ENCODE measurements at regions not wholly inside any gene's neighbourhood (a gene's known extent, or its start where the extent isn't known, plus 50 kb on each side); places are given as distances from the start of the nearest gene placed in this dataset.

DNA sequence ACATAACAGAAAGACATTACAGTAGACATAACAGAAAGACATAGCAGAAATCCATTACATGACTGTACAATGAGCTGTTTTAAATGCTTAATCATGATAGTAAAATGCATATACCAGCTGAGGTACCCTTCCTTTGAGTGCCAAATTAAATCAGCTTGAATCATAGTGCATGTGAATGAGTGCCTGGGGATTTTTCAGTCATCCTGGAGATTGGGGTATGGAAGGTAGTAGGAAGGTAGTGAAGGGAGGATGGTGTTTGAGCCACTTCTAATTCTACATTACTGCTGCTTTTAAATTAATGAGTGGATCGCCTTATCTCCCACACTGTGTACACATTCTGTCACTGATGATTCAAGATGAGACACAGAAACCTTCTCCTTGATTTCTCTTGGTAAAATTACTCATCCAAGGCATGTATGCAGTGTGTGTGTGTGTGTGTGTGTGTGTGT is 534.2 kb downstream of the LRFN5 start:
- no peak for DNase-seq

DNA sequence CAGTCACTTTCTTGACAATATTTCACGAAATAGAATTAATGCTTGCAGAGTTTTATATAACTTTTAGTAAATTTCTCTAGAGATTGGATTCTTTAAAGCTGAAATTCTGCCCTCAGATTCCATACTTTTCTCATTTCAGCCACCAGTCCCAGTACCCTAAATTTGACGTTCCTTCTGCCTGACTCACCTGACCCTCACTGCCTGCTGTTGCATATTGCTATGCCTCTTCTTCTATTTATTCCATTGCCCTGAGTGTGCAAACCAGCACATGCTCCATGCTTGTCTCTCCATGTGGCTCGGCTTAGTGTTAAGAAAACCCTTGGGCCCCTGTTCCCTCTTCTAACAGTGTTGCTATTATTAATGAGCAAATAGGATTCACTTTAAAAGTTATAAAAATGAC is 533.3 kb downstream of the LRFN5 start:
- DNase-seq, result no peak

DNA sequence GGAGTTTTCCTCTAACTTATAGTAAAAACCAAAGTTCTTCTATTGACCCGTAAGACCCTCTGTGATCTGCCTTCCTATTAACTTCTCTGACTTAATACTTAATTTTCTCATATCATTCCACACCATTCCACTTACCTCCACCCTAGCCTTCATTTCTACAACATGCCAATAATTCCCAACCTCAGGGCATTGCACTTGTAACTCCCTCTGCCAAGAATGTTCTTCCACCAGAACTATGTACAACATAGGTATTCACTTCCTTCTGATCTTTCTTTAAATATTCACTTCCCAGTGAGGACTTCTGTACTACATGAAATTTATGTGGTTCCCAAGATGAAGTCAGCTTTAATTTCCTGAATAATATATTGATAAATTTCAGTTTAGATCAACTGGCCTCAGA is 531.7 kb downstream of the LRFN5 start:
- DNase-seq, result no peak

DNA sequence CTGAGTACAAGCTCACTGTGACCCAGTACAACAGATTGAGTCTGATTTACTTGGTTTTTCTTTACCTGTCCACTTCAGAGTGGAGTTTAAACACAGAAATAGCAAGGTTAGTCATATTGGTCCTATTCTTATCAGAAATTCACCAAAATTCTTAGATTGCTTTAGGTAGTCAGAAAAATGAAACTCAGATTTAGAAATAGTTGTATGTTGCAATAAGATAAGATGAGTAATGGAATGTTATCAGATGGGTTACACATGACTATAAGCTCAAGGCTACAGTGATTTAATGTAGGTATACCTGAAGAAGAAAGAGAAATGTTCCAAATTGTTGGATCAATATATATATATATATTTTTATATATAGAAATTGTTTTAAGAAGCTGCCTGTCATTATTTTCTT is 524.1 kb downstream of the LRFN5 start:
- DNase-seq, result no peak

DNA sequence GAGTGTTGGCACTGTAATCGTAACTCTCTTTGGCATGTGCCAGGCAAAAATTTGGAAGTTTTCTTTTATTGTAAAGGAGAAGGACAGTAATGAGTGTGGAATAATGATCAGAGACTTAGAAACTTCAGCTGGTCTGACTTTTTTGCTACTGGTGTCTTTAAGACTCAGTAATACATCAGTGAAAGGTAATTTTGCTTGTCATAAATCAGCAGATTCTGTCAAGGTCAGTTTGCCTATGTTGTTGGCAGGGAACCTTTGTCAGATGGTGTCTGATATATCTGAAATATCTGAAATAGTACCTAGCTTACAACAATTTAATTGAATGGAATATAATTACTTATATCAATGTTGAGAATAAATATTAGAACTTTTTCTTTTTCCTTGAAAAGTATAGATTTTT is 516.9 kb downstream of the LRFN5 start:
- no peak for DNase-seq

DNA sequence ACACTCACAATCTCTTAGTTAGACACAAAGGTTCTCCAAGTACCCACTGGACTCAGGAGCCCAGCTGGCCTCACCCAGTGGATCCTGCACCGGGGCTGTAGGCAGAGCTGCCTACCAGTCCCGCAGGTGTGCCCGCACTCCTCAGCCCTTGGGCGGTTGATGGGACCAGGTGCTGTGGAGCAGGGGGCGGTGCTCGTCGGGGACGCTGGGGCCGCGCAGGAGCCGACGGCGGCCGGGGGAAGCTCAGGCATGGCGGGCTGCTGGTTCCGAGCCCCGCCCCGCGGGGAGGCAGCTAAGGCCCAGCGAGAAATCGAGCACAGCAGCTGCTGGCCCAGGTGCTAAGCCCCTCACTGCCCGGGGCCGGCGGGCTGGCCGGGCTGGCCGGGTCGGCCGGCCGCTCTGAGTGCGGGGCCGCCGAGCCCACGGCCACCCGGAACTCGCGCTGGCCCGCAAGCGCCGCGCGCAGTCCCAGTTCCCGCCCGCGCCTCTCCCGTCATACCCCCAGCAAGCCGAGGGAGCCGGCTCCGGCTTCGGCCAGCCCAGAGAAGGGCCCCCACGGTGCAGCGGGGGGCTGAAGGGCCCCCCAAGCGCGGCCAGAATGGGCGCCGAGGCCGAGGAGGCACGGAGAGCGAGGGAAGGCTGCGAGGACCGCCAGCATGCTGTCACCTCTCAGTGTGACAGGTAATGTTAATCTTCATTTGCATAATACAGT is 506.8 kb downstream of the LRFN5 start:
- DNase-seq, result no peak

DNA sequence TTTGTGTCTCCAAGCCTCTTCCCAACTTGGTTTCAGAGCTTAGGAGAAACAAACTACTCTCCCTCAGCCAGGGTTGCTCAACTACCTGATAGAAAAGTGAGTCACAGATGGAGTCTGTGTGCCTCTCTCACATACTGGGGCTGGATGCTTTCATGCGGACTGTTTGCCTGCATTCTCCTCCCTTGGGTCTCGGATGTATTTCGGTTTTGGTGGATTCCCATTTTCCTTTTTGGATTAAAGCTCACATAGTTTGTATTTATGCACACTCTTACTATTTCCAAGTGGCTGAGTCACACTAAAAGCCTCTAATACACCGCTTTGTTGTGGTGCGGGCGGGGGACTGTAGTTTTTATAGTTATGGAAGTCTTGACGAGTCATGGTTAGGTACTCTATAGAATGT is 505.4 kb downstream of the LRFN5 start:
- no peak for DNase-seq

DNA sequence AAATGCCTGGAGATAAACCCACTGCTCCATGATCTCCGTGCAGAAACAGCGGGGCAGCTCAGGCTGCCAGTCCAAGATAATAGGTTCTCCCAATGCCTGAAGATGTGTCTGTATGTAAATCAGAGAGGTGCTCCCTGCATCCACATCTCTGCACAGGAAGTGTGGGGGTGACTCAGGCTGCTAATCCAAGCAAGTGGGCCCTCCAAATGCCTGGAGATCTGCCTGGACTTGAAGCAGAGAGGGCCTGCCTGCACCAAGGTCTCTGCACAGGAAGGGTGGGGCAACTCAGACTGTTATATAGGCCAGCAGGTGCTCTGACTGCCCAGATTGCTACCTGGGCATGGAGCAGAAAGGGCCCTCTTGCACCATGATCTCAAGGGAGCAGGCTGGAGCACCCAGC is 504.7 kb downstream of the LRFN5 start:
- DNase-seq, result no peak

DNA sequence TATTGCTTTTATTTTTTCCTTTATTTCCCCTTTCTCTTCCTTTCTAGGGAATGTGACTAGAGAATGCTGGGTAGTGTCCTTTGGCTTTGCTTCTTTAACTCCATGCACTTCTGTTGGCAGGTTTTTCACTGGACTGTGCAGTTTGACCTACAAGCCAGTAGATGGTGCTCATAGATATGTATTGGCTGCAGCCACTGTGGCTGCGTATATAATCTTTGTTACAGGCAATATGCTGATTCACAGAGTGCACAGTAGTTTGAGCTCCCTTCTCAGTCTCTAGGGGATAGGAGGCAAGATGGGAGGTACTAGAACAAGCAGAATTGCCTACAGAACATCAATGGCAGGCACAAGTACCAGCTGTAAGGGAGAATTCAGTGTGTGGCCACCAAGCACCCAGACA is 503.5 kb downstream of the LRFN5 start:
- no peak for DNase-seq

DNA sequence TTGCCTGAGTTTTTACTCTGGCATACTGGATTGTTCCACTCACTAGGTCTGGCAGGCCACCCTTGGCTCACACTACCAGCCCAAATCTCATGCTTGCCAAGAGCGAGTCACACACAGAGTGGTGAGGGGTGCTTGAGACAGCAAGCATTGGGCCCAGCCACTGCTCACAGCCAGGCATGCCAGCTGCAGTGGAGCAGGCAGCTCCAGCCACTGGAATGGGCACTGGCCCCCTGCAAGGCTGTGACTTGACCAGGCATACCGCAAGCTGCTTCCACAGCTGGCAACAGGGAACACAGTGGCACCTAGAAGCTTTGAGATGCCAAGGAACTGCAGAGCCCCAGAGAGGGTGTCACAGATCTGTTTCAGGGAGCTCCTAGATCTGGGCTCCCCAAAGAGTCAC is 488.5 kb downstream of the LRFN5 start:
- no peak for DNase-seq

DNA sequence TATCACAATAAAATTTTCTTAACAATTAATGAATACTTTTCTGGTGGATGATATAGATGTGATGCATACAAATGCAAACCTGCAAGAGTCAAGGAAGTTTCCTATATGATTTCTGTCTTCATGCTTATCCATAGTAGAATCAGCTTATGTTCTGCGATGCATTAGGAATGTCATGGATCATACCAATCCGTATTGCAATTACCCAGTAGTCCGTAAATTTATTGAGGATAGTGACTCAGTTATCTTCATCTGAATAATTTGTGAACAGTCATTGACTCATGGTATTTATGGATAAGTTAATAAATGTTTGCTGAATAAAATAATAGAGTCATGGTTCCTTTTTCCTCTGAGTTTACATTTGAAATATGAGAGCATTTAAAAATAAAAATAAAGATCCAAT is 483.4 kb downstream of the LRFN5 start:
- DNase-seq, result no peak

DNA sequence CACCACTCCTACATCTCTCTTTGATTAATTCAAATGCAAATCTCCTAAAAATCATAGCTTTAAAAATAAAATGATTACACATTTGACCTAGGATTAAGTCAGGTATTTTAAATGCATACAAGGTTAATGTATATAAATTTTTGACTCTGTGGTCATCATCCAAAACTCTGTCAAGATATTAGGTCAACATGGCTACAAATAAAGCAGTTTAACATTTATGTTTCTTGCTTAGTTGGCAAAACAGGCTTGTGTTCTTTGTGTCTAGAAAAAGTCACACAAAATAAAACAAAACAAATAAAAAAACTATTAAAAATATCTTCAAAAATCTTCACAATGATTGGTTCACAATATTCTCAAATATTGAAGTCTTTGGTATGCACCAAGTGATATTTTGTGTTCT is 473.2 kb downstream of the LRFN5 start:
- no peak for DNase-seq

DNA sequence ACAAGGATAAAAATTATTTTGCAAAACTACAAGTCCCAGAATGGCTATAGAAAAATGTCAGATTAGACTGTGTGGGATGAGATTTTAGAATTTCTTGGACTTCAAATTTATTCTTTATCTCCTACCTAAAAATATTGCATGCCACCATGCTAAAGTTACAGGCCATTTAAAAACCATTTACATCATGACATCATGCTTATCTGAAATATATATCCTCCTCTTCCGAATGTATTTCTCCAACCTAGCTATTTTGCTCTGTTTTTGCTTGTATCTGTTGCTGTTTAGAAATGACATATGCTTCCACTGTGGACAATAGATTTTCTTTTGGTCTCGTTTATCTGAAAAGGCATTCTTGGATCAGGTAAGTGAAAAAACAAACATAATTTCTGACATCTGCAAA is 471.7 kb downstream of the LRFN5 start:
- DNase-seq, result no peak

DNA sequence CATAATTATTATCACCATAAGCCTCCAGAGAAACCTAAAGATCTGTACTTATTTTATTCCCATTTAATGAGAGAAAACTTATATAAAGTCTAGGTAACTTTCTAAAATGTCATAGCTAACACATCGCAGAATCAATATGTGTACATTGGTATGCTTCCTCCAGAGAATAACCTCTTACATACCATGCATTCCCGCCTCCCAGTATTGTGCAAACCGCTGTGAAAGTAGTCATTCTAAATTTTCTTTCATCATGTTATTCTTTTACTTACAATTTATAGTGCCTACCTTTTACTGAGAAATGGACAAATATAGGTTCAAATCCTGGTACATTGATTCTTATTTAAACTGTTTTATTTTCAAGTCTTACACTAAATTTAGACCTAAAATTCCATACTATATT is 463.4 kb downstream of the LRFN5 start:
- no peak for DNase-seq

DNA sequence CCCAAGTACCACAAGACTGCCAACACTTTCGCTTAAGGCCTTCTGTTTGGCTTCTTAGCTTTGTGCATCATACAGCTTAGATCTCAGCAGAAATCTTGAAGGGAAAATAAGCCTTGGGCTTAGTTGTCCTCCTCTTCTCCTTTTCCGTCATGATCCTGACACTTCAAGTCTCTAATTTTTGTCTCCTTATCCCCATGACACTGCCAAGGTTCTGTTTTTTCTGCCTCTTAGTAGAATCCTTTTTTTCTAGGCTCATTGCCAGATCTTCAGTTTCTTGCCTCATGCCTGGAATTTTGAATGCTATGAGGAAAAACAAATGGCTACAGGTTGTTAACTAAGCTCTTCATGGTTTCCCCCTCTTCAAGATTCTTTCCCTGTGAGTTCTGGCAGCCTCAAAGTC is 450.4 kb downstream of the LRFN5 start:
- DNase-seq, result no peak

DNA sequence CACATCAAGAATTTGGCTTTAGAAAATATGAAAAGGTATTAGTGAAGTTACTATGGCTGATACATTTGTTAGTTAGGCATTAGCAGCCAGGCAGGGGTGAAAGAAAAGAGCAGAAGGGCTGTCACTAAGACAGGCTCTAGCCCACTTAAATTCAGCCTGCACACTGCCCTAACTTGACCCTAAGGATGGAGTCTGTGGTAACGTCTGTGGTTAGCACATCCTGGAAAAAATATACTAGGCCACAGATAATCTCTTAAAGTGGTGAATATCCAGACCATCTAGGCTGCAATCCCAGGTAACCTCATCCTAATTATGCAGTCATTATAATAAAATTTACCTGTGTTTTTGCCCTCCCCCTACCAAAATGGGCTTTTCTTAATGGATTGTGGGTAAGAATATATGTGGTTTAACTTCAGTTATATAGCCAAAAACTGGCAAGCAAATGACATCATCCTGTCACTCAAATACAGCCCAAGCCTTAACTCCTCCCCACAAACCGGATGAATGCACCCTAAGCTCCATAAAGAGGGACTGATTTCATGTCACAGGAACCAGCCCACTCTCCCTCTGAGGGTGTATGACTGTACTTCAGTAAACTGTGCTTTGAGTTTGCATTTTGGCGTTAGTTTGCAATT is 440.9 kb downstream of the LRFN5 start:
- DNase-seq, result no peak

DNA sequence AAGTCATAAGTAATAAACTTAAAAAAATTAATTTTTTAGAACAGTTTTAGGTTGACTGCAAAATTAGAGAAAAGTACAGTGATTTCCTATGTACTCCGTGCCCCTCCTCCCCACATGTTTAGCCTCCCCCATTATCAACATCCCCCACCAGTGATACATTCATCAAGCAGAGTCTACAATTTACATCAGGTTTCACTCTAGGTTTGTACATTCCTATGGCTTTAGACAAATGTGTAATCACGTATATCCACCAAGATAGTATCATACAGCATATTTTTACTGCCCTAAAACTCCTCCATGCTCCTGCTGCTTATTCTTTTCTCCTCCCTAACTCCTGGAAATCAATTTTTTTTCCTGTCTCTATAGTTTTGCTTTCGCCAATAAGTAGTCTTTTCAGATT is 438.7 kb downstream of the LRFN5 start:
- DNase-seq, result no peak

DNA sequence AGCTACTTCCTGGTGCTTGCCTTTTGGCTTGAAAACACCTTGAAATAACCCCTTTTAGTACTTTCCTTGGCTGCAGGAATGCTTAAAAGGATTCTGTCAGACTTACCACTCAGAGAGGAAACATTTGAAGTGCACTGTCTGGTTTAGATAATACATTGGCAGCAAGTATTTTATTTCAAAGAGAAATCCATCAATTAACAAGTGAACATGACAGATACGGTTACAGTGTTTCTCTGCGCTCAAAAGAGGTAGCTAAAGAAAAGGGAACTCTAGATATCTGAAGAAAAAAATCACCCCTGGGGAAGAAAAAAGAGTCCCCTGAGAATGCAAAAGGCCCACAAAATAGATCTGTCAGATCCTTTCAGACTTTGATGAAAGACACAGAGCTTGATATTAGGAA is 421.9 kb downstream of the LRFN5 start:
- no peak for DNase-seq

DNA sequence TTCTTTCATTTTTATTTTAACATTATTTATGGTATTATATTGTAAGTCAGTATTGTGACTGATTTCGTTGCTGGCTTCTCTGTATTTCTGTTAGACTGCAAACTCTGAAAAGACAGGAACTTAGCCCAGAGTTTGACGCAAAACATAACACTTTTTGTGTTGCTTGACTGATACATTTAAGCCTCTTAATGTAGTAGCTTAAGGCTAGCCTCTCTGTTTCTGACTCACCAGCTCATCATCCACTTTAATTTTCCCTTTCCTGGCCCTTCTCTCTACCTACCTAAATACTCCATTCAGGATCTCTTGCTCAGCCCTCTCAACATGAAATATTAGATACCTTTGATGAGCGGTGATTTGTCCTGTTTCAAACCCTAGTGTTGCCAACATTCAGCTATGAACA is 420.6 kb downstream of the LRFN5 start:
- DNase-seq, result no peak

DNA sequence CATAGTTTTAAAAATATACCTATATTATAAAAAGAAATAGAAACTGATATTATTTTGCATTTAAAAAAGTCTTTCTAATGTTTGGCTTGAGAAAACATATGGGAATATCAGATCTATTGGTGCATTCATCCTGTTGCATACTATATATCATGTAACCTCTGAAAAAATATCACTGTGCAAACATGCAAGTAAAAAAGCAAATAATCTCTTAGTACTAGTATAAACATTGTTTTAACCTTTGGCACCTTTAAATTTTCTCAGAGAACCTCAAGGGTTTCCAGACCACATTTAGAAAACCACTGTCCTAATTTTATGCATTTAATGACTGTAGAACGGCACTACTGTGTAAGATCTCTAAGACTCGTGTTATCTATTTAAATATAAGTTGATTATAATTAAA is 416.8 kb downstream of the LRFN5 start:
- no peak for DNase-seq

DNA sequence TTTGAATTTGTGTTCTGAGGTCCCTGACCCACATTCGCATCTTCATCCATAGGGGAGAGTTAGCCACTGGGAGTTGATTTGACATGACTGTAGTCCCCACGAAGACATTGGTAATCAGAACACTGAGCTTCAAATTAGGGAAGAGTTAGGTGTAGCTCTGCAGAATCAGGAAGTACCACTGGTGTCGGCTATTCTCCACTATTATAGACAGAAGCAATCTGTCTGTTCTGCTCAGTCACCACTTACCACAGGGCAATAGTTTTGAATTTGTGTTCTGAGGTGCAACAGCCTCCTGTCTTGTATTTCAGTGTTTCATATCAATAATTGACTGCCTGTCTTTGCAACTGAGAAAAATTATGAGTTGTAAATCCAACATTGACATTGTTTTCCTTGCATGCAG is 407.6 kb downstream of the LRFN5 start:
- no peak for DNase-seq

DNA sequence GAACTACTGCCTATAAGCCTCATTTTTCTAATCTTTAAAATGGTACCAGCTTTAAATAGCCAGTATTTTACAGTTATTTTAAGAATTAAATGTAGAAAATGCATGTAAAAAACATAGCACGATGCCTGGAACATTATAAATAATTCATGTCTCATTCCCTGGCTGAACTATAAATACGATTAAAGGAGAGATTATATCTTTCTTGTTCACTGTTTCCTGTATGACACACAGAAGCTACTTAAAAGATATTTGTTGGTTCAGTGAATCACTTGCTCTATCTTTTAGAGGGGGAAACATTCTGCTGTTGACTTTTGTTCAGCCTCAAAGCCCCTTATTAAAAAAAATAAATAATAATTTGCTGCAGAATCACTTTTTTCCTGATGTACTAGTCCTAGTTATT is 406.9 kb downstream of the LRFN5 start:
- no peak for DNase-seq

DNA sequence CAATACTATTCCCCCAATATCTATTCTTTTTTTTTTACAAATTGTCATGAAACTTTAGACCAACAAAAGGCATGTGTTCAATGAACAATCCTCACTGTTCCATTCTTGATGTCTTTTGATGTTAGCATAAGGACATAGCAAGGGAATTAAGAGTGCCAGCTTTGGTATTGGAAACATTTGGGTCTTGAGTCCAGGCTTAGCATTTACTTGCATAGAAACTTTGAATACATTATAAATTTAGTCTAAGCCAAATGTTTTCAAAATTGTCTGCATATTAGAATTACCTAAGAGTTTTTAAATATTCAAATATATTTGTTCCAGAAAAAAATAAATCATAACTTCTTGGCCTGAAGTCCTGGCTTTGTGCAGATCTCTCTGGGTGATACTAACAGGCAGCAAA is 406.5 kb downstream of the LRFN5 start:
- no peak for DNase-seq

DNA sequence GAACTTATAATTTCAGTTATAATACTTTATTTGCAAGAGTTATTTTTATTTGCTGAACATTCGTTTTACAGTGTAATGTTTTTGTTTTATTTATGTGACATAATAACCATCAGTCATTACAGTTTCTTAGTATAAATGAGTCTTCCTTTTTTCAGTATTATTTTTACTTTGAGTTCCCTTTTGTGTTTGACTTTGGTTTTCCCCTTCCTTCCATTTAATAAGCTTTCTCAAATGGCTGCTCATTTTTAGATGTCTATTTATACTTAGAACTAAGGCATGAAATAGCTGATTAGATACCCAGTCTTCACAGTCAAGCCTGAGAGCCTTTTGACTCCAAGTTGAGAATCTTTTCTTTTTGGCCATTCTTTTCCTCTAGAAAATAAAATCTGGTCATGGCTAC is 404.5 kb downstream of the LRFN5 start:
- DNase-seq, result no peak

DNA sequence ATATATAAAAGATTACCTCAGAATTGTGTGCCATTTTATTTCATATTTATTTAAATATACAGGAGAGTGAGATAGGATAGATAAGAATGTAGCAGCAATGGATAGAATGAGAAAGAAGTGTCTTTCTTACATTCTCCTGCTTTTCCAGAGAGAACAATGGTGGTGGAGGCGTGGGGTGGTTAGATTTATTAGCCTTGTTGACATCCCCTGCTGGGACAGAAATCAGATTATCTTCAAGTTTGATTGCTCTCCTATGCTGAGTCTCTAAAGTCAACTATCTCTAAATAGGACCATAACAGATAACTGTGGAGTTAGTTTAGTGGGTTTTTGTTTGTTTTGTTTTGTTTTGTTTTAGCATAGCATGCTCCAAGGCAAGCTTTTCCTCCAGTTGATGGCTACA is 397.6 kb downstream of the LRFN5 start:
- no peak for DNase-seq
